ENCODE measurements at regions not wholly inside any gene's neighbourhood (a gene's known extent, or its start where the extent isn't known, plus 50 kb on each side); places are given as distances from the start of the nearest gene placed in this dataset.

GRCh38 chrX:121301356-121301755 is 253.9 kb downstream of the GLUD2 start:
- no CpG with 5 or more reads among the region's 2 CpGs for WGBS (ENCODE audit: insufficient coverage)
- Histone ChIP-seq H3K9me3 (replicated peaks in 1 of 2; ENCODE audit: control insufficient read depth in 1 of 2, insufficient read depth in 1 of 2, low read length in 2 of 2) (no peaks in the 10 kb centered on the region), H3K4me2 (replicated peaks; ENCODE audit: extremely low read depth, low read length, poor library complexity, severe bottlenecking) (no peak overlapping the region), H3K4me1 (ENCODE audit: control insufficient read depth in 1 of 2, insufficient read depth in 2 of 2, low read length in 2 of 2) (no peaks in the 10 kb centered on the region), H3K4me3 (replicated peaks in 1 of 3; ENCODE audit: low read depth in 2 of 3, low read length in 3 of 3) (no peak overlapping the region), H3K36me3 (replicated peaks in 1 of 2; ENCODE audit: control insufficient read depth in 1 of 2, insufficient read depth in 2 of 2, low read length in 2 of 2) (no peaks in the 10 kb centered on the region), H3K79me2 (ENCODE audit: insufficient read depth, low read length) (no peaks in the 10 kb centered on the region), H2AFZ (ENCODE audit: insufficient read depth, low read depth, low read length, poor library complexity, severe bottlenecking) (no peak overlapping the region), H4K20me1 (ENCODE audit: insufficient read depth, low read length) (no peaks in the 10 kb centered on the region), H3K9ac (ENCODE audit: insufficient read depth, low read length, poor library complexity, severe bottlenecking) (no peak overlapping the region), H3K27me3 (ENCODE audit: control insufficient read depth in 2 of 2, insufficient read depth in 2 of 2, low read length in 2 of 2) (no peaks in the 10 kb centered on the region), H3K27ac (ENCODE audit: low read depth in 1 of 2, low read length in 2 of 2) (no peak overlapping the region)
- no peak for DNase-seq
- TF ChIP-seq CTCF (IDR thresholded peaks at IDR 0.05): no peak
- H3K4me3 Mint-ChIP-seq: no peak overlapping the region
- no peaks in the 10 kb centered on the region for H3K9me3 Mint-ChIP-seq
- H3K4me1 Mint-ChIP-seq: no peaks in the 10 kb centered on the region
- intact Hi-C loops (cut with micrococcal nuclease): no loop called here
- no peak overlapping the region for H3K27ac Mint-ChIP-seq
- peaks cover 0 to 1% (median 0%) of the 10 kb centered on the region in 3 donors for H3K27me3 Mint-ChIP-seq (ENCODE audit: low read depth in 3 of 3)
- H3K36me3 Mint-ChIP-seq: no peaks in the 10 kb centered on the region

DNA sequence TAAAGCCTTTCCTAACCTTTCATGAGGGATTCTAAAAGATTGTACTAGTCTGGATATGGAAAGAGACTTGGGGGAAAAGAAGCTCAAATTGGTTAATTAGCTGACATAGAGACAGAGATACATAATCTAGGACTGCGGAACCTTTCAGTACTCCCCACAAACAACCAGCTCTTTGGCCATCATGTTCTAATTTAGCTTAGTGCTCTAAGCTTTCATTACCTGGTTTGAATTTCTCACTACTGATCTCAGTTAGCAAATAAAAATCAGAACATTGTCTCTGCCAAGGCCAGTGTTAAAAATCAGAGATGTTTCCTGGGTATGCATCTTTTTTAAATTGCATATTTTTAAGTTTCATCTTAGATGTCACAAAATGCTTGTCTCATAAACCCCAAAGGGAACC is 254.4 kb downstream of the GLUD2 start:
- no peak overlapping the region for H3K27ac ChIP-seq (ENCODE audit: low read depth in 1 of 2, low read length in 2 of 2)
- Mint-ChIP-seq H3K27ac (no peak overlapping the region), H3K4me3 (no peak overlapping the region), H3K36me3 (no peaks in the 10 kb centered on the region), H3K27me3 (ENCODE audit: low read depth in 3 of 3) (peaks cover 0 to 1% (median 0%) of the 10 kb centered on the region in 3 donors), H3K9me3 (no peaks in the 10 kb centered on the region), H3K4me1 (no peaks in the 10 kb centered on the region)
- H2AFZ ChIP-seq (ENCODE audit: insufficient read depth, low read depth, low read length, poor library complexity, severe bottlenecking): no peak overlapping the region
- no peak overlapping the region for H3K4me2 ChIP-seq (replicated peaks; ENCODE audit: extremely low read depth, low read length, poor library complexity, severe bottlenecking)
- H3K9ac ChIP-seq (ENCODE audit: insufficient read depth, low read length, poor library complexity, severe bottlenecking): no peak overlapping the region
- DNase-seq: no peak
- no peaks in the 10 kb centered on the region for H3K9me3 ChIP-seq (replicated peaks in 1 of 2; ENCODE audit: control insufficient read depth in 1 of 2, insufficient read depth in 1 of 2, low read length in 2 of 2)
- intact Hi-C loops (cut with micrococcal nuclease): no loop called here
- H3K27me3 ChIP-seq (ENCODE audit: control insufficient read depth in 2 of 2, insufficient read depth in 2 of 2, low read length in 2 of 2): no peaks in the 10 kb centered on the region
- WGBS (ENCODE audit: insufficient coverage): no CpG with 5 or more reads among the region's 1 CpG
- no peaks in the 10 kb centered on the region for H3K79me2 ChIP-seq (ENCODE audit: insufficient read depth, low read length)
- TF ChIP-seq CTCF (IDR thresholded peaks at IDR 0.05): no peak
- H3K4me1 ChIP-seq (ENCODE audit: control insufficient read depth in 1 of 2, insufficient read depth in 2 of 2, low read length in 2 of 2): no peaks in the 10 kb centered on the region
- no peaks in the 10 kb centered on the region for H4K20me1 ChIP-seq (ENCODE audit: insufficient read depth, low read length)
- no peak overlapping the region for H3K4me3 ChIP-seq (replicated peaks in 1 of 3; ENCODE audit: low read depth in 2 of 3, low read length in 3 of 3)
- H3K36me3 ChIP-seq (replicated peaks in 1 of 2; ENCODE audit: control insufficient read depth in 1 of 2, insufficient read depth in 2 of 2, low read length in 2 of 2): no peaks in the 10 kb centered on the region

All from CD14-positive monocyte (primary cell).